Tibial nerve (tissue), 4 donors: ENCODE measurements at regions not wholly inside any gene's neighbourhood (a gene's known extent, or its start where the extent isn't known, plus 50 kb on each side); places are given as distances from the start of the nearest gene placed in this dataset.

ENCODE experiments used
- DNase-seq, 2 donors: peaks; one replicate each; pipeline ENCODE4 v3.0.0-alpha.2; 2019; ENCODE audit warnings: low spot score in 2 of 2
- H3K27ac ChIP-seq, 4 donors: fragments of 200-600 bp; sonication (generic) in 3 of 4; one replicate each; pipeline ENCODE4 v1.5.1; 2017 to 2019; ENCODE audit warnings: mild to moderate bottlenecking in 1 of 4
- H3K27me3 ChIP-seq, 2 donors: fragments of 200-600 bp; sonication (generic) in 1 of 2; one replicate each; pipeline versions ENCODE4 v1.5.1 to v1.6.0; 2017 to 2019
- H3K36me3 ChIP-seq, 3 donors: fragments of 200-600 bp; sonication (generic); one replicate each; pipeline ENCODE4 v1.5.1; 2018 to 2019
- H3K4me1 ChIP-seq, 4 donors: fragments of 200-600 bp; sonication (generic) in 3 of 4; one replicate each; pipeline ENCODE4 v1.5.1; 2017 to 2019
- H3K4me3 ChIP-seq, 4 donors: fragments of 200-600 bp; sonication (generic) in 3 of 4; one replicate each; pipeline ENCODE4 v1.5.1; 2017 to 2019; ENCODE audit warnings: mild to moderate bottlenecking in 1 of 4, moderate library complexity in 1 of 4
- H3K9me3 ChIP-seq, 4 donors: fragments of 200-600 bp; sonication (generic) in 3 of 4; one replicate each; pipeline ENCODE4 v1.5.1; 2017 to 2019
- EP300 ChIP-seq, 2 donors: sonication (generic); formaldehyde crosslinking; IDR thresholded peaks; one replicate each; pipeline ENCODE4 v1.6.1; 2017; ENCODE audit warnings: antibody characterized with exemption in 2 of 2, mild to moderate bottlenecking in 1 of 2
- POLR2A ChIP-seq, 2 donors: fragments of 450-650 bp; IDR thresholded peaks; one replicate each; pipeline ENCODE4 v1.6.1; 2017; ENCODE audit warnings: antibody characterized with exemption in 2 of 2, mild to moderate bottlenecking in 2 of 2, moderate library complexity in 2 of 2
- WGBS, 2 donors: methylation state at CpG; one replicate each; pipeline ENCODE4 v1.1.5; 2018; 5-methylcytosine and 5-hydroxymethylcytosine counted together
- TF ChIP-seq, protein P1 (sequence below), 5 experiments: fragments of 200-600 bp in 3 of 5; fragments of 450-650 bp in 2 of 5; sonication (generic) in 3 of 5; IDR thresholded peaks; one replicate each; pipeline ENCODE4 v1.5.1; 2016 to 2019; ENCODE audit warnings: antibody characterized with exemption in 5 of 5, mild to moderate bottlenecking in 3 of 5, moderate library complexity in 2 of 5

DNA sequence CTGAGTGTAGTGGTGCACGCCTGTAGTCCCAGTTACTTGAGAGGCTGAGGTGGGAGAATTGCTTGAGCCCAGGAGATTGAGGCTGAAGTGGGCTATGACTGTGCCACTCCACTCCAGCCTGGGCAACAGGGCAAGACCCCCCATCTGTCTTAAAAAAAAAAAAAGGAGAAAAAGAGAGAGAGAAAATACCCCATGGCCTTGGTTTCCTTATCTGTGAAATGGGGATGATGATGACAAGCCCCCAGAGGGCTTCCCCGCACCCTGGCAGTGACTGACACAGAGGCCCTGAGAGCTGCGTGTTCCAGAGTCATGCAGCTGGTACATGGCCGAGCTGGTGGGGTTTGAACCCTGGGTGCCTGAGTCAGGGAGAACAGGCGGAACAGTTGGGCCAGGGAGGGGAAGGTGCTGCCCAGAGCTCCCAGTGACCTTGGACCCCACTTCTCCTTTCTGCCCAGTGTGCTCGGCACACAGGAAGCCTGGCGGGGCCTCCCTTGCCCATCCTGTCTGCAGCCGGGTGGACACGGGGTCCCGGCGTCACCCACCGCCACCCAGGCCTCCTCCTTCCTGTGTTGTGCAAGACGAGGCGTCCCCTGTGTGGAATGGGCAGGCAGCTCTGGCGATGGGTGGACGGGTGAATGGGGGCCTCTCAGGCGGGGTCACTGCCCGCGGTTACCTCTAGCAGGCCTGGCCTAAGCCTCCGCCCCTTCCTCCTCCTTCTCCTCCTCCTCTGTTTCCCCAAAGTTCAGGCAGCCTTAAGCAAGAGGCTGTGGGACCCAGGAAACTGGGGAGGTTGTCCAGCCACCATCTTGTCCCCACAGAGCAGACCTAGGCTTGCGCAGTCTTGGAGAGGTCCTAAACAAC is 84.2 kb downstream of the CEBPB start:
- peak in 1 of 2 donors; percentile 51 for DNase-seq
- Histone ChIP-seq H3K4me1 (peaks cover 0 to 71% (median 38%) of the 10 kb centered on the region in 4 donors), H3K9me3 (no peaks in the 10 kb centered on the region), H3K36me3 (no peaks in the 10 kb centered on the region), H3K27ac (peak overlapping the region in 3 of 4 donors; percentile 30 to 80 (median 70)), H3K4me3 (no peak overlapping the region), H3K27me3 (no peaks in the 10 kb centered on the region)
- TF ChIP-seq POLR2A (IDR thresholded peaks at IDR 0.05): no peak
- TF ChIP-seq EP300 (IDR thresholded peaks at IDR 0.05): peak; percentile 78 to 84
- TF ChIP-seq, protein P1, sequence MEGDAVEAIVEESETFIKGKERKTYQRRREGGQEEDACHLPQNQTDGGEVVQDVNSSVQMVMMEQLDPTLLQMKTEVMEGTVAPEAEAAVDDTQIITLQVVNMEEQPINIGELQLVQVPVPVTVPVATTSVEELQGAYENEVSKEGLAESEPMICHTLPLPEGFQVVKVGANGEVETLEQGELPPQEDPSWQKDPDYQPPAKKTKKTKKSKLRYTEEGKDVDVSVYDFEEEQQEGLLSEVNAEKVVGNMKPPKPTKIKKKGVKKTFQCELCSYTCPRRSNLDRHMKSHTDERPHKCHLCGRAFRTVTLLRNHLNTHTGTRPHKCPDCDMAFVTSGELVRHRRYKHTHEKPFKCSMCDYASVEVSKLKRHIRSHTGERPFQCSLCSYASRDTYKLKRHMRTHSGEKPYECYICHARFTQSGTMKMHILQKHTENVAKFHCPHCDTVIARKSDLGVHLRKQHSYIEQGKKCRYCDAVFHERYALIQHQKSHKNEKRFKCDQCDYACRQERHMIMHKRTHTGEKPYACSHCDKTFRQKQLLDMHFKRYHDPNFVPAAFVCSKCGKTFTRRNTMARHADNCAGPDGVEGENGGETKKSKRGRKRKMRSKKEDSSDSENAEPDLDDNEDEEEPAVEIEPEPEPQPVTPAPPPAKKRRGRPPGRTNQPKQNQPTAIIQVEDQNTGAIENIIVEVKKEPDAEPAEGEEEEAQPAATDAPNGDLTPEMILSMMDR (IDR thresholded peaks at IDR 0.05): no peak
- 73 to 75% methylated on average over 17 to 21 of the region's 21 CpGs for WGBS, 2 donors

DNA sequence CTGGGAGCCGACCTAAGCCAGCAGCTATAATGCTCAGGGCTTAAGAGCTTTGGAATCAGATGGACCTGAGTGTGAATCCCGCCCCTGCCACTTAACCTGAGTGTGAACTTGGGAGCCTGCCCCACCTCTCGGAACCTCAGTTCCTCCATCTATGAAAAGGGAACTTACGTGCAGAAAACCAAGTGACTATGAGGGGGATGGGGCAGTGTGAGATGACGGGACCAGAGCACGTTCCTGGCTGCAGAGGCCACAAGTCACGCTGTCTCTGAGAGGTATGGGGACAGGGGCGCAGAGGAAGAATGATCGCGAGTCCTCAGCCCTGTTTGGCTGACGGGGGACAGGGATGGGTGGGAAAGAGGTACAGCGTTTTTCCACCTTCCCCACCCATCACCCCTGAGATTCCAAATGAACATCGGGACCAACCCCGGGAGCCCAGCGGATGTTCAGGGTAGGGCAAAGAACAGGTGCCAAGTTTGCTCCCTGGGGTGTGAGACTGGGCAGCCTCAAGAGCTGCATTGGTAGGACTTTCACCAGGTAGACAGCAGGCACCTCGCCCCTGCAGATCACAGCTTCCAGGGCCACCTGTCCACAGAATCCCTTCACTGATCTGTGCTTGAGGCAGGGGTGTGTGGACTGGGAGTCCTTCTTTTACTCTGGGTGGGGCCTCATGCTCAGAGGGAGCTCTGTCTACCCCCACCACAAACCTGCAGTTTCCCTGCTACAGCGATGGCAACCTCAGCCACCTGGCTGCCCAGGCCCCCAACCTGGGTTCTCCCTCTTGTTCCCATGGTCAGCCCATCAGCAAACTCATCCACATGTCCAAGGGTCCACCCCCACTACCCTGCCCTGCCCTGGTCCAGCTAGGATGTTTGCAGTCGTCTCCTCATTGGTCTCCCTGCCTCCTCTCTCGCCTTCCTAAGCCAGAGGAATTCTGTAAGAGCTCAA is 85.8 kb downstream of the CEBPB start:
- WGBS, 2 donors: 81 to 86% methylated on average over 18 to 19 of the region's 19 CpGs
- Histone ChIP-seq H3K4me1 (peaks cover 0 to 69% (median 38%) of the 10 kb centered on the region in 4 donors), H3K36me3 (no peaks in the 10 kb centered on the region), H3K4me3 (no peak overlapping the region), H3K9me3 (no peaks in the 10 kb centered on the region), H3K27ac (peak overlapping the region in 2 of 4 donors; percentile 54 to 77), H3K27me3 (no peaks in the 10 kb centered on the region)
- peak in 1 of 2 donors; percentile 60 for TF ChIP-seq EP300 (IDR thresholded peaks at IDR 0.05)
- TF ChIP-seq POLR2A (IDR thresholded peaks at IDR 0.05): no peak
- TF ChIP-seq, protein P1 (IDR thresholded peaks at IDR 0.05): no peak
- no peak for DNase-seq

DNA sequence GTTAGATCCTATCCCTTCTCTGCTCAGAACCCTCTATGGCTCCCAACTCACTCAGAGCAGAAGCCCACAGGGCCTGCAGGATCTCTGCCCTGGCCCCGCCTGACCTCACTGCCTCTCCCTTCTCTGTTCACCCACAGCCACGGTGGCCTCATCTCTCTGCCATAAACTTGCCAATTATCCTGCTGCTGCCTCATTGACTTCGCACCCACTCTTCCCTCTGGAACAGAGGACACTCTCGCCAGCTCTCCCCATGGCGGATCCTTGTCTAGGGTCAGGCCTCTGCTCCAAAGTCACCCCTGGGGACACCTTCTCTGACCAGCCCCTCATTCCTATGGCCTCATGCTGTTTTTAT is 86.4 kb downstream of the CEBPB start:
- Histone ChIP-seq H3K27ac (peak overlapping the region in 2 of 4 donors; percentile 3 to 77), H3K9me3 (no peaks in the 10 kb centered on the region), H3K27me3 (no peaks in the 10 kb centered on the region), H3K4me3 (no peak overlapping the region), H3K4me1 (peaks cover 0 to 69% (median 38%) of the 10 kb centered on the region in 4 donors), H3K36me3 (no peaks in the 10 kb centered on the region)
- TF ChIP-seq EP300 (IDR thresholded peaks at IDR 0.05): no peak
- TF ChIP-seq, protein P1 (IDR thresholded peaks at IDR 0.05): no peak
- TF ChIP-seq POLR2A (IDR thresholded peaks at IDR 0.05): no peak
- no peak for DNase-seq
- 68 to 80% methylated on average over 5 of the region's 5 CpGs for WGBS, 2 donors

DNA sequence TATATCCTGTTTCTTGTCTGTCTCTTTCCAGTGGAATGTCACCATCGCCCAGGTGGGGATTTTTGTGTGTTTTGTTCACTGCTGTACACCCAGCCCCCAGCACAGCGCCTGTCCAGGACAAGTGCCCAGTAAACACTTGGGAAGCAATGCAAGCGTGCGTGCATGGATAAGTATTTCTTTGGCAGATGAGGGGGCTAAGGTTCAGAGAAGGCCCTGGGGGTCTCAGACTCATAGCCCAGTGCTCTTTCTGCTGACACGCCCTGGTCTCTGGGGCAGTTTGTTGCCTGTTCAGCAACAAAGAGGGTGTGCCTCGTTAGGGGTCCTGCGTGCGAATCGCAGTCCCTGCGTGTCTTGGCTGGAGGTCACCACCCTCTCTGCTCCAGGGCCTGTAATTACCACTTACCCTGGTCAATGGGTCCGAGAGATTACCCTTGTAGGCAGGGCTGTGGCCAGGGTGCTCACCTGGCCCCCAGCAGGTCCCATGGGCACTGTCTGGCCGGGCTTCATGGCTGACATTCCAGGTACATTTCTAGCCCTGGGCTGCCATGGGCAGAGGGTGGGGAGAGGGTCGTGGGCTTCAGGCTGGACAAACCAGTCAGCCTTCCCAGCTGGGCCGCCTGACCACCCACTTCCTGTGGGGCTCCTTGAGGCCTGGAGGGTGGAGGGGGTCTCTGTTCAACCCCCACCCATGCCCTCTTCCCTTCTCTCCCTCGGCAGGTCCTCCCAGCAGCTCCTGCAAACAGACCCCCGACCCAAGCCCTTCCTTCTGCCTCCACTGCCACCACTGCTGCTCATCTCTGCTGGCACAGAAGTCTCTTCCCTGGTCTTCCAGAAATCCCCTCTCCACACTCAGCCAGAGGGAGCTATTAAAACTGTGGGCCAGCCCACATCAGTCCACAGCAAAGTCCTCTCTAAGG is 87.1 kb downstream of the CEBPB start:
- no peak for DNase-seq
- Histone ChIP-seq H3K27me3 (no peaks in the 10 kb centered on the region), H3K27ac (peak overlapping the region; percentile 51 to 80 (median 68)), H3K4me3 (no peak overlapping the region), H3K4me1 (peaks cover 0 to 73% (median 36%) of the 10 kb centered on the region in 4 donors), H3K36me3 (no peaks in the 10 kb centered on the region), H3K9me3 (no peaks in the 10 kb centered on the region)
- 80 to 84% methylated on average over 16 of the region's 16 CpGs for WGBS, 2 donors
- TF ChIP-seq, protein P1 (IDR thresholded peaks at IDR 0.05): no peak
- TF ChIP-seq EP300 (IDR thresholded peaks at IDR 0.05): no peak
- TF ChIP-seq POLR2A (IDR thresholded peaks at IDR 0.05): no peak
